ENCODE measurements at regions not wholly inside any gene's neighbourhood (a gene's known extent, or its start where the extent isn't known, plus 50 kb on each side); places are given as distances from the start of the nearest gene placed in this dataset.

DNA sequence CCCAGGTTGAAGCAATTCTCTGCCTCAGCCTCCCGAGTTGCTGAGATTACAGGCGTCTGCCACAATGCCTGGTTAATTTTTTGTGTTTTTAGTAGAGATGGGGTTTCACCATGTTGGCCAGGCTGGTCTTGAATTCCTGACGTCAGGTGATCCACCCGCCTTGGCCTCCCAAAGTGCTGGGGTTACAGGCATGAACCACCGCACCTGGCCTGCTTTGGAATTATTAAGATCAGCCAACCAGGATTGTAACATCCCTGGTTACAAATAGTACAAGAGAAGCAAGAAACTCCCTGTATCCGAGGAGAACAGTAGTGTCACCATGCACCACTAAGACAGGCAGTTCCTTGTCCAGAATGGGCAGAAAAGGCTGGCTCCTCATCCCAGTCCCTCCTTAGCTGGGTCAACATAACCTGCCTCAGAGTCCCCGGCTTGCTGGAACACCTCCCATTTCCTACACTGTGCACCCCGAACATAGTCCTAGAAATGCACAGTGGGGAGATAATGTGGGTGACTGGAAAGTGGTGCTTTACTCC lies 77.2 kb upstream of the INCENP start:
- TF ChIP-seq, protein P1, sequence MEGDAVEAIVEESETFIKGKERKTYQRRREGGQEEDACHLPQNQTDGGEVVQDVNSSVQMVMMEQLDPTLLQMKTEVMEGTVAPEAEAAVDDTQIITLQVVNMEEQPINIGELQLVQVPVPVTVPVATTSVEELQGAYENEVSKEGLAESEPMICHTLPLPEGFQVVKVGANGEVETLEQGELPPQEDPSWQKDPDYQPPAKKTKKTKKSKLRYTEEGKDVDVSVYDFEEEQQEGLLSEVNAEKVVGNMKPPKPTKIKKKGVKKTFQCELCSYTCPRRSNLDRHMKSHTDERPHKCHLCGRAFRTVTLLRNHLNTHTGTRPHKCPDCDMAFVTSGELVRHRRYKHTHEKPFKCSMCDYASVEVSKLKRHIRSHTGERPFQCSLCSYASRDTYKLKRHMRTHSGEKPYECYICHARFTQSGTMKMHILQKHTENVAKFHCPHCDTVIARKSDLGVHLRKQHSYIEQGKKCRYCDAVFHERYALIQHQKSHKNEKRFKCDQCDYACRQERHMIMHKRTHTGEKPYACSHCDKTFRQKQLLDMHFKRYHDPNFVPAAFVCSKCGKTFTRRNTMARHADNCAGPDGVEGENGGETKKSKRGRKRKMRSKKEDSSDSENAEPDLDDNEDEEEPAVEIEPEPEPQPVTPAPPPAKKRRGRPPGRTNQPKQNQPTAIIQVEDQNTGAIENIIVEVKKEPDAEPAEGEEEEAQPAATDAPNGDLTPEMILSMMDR (IDR thresholded peaks at IDR 0.05; ENCODE audit: low read depth, low read length, poor library complexity, severe bottlenecking) = no peak
- no peak for TF ChIP-seq EZH2phosphoT487 (IDR thresholded peaks at IDR 0.05; ENCODE audit: borderline replicate concordance, low read length)

Measured in DOHH2 (cell line).